Type B pancreatic cell (in vitro differentiated cells): ENCODE measurements at regions not wholly inside any gene's neighbourhood (a gene's known extent, or its start where the extent isn't known, plus 50 kb on each side); places are given as distances from the start of the nearest gene placed in this dataset.

Experiments used
- DNase-seq: peaks from one replicate; pipeline ENCODE4 v3.0.0; 2021; ENCODE audit warnings: mixed read lengths; ENCODE audit not compliant: unreplicated experiment; ENCODE audit errors: extremely low spot score
- H3K27ac Mint-ChIP-seq: 2 replicates; pipeline ENCODE4 v1.8.0; 2021; ENCODE audit warnings: mild to moderate bottlenecking, mixed read lengths
- H3K27me3 Mint-ChIP-seq: 2 replicates; pipeline ENCODE4 v1.8.0; 2021; ENCODE audit warnings: mixed read lengths
- H3K36me3 Mint-ChIP-seq: 2 replicates; pipeline ENCODE4 v1.8.0; 2021; ENCODE audit warnings: mixed read lengths
- H3K4me1 Mint-ChIP-seq: one replicate; pipeline ENCODE4 v1.8.0; 2021; ENCODE audit warnings: mixed read lengths; ENCODE audit not compliant: unreplicated experiment
- H3K4me3 Mint-ChIP-seq: 2 replicates; pipeline ENCODE4 v1.8.0; 2021; ENCODE audit warnings: mild to moderate bottlenecking, mixed read lengths
- H3K9me3 Mint-ChIP-seq: 2 replicates; pipeline ENCODE4 v1.8.0; 2021; ENCODE audit warnings: mixed read lengths
- TF ChIP-seq, protein P1 (sequence below): fragments of 200-600 bp; sonication (generic); conservative IDR thresholded peaks from 2 replicates; pipeline ENCODE4 v1.5.0; 2021; ENCODE audit warnings: antibody characterized with exemption, mild to moderate bottlenecking

DNA sequence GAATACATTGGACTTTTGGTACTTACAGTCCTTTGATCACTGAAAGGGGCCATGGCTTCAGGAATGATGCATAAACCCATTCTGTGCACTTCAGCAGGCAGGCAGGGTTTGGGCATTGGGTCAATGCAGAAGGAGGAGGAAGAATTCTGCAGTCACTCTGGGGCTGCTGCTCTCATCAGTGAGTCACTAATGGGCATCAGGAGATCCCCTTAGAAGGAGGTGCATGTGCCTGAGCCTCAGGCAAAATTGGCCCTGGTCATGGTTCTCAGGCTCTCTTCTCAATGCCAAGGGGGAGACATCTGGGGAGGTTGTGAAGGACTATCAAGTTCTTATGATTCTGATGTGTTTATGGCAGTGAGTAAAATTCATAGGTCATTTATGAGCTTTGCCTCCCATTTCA, 52.0 kb upstream of the TNP1 start:
- H3K4me1 Mint-ChIP-seq, result peaks cover 19% of the 10 kb centered on the region
- no peaks in the 10 kb centered on the region for H3K9me3 Mint-ChIP-seq
- H3K27ac Mint-ChIP-seq, result no peak overlapping the region
- TF ChIP-seq, protein P1, sequence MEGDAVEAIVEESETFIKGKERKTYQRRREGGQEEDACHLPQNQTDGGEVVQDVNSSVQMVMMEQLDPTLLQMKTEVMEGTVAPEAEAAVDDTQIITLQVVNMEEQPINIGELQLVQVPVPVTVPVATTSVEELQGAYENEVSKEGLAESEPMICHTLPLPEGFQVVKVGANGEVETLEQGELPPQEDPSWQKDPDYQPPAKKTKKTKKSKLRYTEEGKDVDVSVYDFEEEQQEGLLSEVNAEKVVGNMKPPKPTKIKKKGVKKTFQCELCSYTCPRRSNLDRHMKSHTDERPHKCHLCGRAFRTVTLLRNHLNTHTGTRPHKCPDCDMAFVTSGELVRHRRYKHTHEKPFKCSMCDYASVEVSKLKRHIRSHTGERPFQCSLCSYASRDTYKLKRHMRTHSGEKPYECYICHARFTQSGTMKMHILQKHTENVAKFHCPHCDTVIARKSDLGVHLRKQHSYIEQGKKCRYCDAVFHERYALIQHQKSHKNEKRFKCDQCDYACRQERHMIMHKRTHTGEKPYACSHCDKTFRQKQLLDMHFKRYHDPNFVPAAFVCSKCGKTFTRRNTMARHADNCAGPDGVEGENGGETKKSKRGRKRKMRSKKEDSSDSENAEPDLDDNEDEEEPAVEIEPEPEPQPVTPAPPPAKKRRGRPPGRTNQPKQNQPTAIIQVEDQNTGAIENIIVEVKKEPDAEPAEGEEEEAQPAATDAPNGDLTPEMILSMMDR, result no peak
- no peak for DNase-seq
- no peak overlapping the region for H3K4me3 Mint-ChIP-seq
- H3K36me3 Mint-ChIP-seq, result no peaks in the 10 kb centered on the region
- no peaks in the 10 kb centered on the region for H3K27me3 Mint-ChIP-seq

DNA sequence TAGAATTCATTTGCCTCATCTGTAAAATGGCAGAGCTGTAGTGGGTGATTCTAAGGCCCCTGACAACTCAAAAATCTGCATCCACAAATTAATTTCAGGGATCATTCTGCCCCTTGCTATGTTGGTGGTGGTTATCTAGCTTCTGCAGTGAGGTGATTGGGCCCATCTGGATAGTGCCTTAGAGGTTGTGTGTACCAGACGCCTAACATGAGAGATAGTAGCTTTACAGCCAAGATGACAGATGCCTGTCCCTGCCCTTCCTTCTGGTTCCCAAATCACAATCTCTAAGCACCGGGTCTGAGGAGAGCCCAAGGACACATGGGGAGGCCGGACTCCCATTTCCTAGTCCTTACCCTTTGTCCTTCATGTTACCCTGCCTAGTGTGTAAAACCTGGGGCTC, 51.1 kb upstream of the TNP1 start:
- peaks cover 19% of the 10 kb centered on the region for H3K4me1 Mint-ChIP-seq
- no peaks in the 10 kb centered on the region for H3K9me3 Mint-ChIP-seq
- H3K36me3 Mint-ChIP-seq, result no peaks in the 10 kb centered on the region
- DNase-seq, result no peak
- no peaks in the 10 kb centered on the region for H3K27me3 Mint-ChIP-seq
- TF ChIP-seq, protein P1, result no peak
- H3K4me3 Mint-ChIP-seq, result no peak overlapping the region
- no peak overlapping the region for H3K27ac Mint-ChIP-seq

DNA sequence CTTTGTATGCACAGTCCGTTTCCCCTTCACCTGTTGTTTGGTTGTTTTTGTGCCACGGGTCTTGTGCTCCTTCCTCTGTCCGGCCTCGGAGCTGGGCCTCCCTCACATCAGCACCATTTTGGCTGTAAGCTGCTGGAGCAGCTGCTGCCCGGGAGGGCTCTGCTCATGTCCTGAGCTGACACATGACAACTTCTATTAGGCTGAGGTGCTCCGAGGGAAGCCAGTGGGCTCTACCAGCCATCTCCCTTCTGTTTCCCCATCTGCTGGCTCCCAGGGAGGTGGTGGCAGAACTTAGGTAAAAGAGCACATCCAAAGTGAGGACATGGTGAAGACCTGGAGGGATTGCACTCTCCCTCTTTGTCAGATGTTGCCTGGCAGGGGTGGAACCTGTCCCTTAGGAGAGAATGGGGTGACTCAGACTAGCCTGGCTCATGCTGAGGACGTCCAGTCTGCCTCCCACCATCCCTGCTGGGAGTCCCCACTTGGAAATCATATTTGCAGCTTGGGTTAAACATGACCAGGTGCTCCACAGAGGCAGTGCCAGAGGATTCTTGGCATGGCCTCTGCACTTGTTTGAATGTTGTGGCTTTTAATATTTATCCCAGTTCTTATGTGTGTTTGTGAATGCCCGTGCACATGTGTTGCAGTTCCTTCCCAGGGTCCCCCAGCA, 49.8 kb upstream of the TNP1 start:
- Mint-ChIP-seq H3K4me1 (peaks cover 19% of the 10 kb centered on the region), H3K9me3 (no peaks in the 10 kb centered on the region), H3K27ac (no peak overlapping the region), H3K4me3 (no peak overlapping the region), H3K27me3 (no peaks in the 10 kb centered on the region), H3K36me3 (no peaks in the 10 kb centered on the region)
- TF ChIP-seq, protein P1, result no peak
- no peak for DNase-seq
